GM12878 (cell line): ENCODE measurements at regions not wholly inside any gene's neighbourhood (a gene's known extent, or its start where the extent isn't known, plus 50 kb on each side); places are given as distances from the start of the nearest gene placed in this dataset.

ENCODE experiments used
- ATAC-seq: fragments of 200-7000 bp; cut with Tn5 transposase; 3 replicates; pipeline ENCODE4 v1.9.1; 2020; ENCODE audit warnings: mild to moderate bottlenecking, moderate library complexity
- BruUV-seq: library from RNA; stranded (reverse); fragments of 400-500 nt; replicated peaks from 2 replicates; lab custom pipeline; 2021; lab: Mats Ljungman, UMichigan
- CTCF ChIA-PET: fragments of 300-600 bp; sonication (Branson Sonifier 250); formaldehyde crosslinking; extraction: SDS; loops from one replicate; lab custom pipeline; 2021; ENCODE audit warnings: inconsistent platforms; lab: Yijun Ruan, JAX
- POLR2A ChIA-PET: fragments of 350-600 bp; formaldehyde crosslinking; extraction: SDS; loops from one replicate; lab custom pipeline; 2021; ENCODE audit warnings: inconsistent platforms; lab: Charles Lee
- RAD21 ChIA-PET: fragments of 300-600 bp; sonication (Branson Sonifier 250); formaldehyde crosslinking; loops from one replicate; lab custom pipeline; 2023; ENCODE audit warnings: antibody characterized with exemption; ENCODE audit not compliant: unreplicated experiment; lab: Charles Lee
- SMC1A ChIA-PET: fragments of 300-600 bp; sonication (Branson Sonifier 250); formaldehyde crosslinking; loops from one replicate; lab custom pipeline; 2023; ENCODE audit not compliant: unreplicated experiment, uncharacterized antibody; lab: Charles Lee
- DNase-seq: peaks from one replicate; pipeline ENCODE4 v3.0.0-alpha.2; 2011; ENCODE audit warnings: low read depth, low spot score
- FAIRE-seq: peaks from 3 replicates; lab custom pipeline; 2011; peaks lifted over from hg19 to GRCh38; lab: Jason Lieb, UNC
- H2AFZ ChIP-seq: 2 replicates; pipeline ENCODE4 v1.6.0; 2011; ENCODE audit warnings: low read depth, low read length, control low read depth; ENCODE audit not compliant: control insufficient read depth
- H3K27ac ChIP-seq: 2 replicates; pipeline ENCODE4 v1.5.1; 2011; ENCODE audit warnings: control low read depth; ENCODE audit not compliant: control insufficient read depth, insufficient read depth
- H3K27me3 ChIP-seq, 2 experiments: replicated peaks in 1 of 2; 2 replicates each; pipeline versions ENCODE4 v1.6.0 to v1.6.1; 2011; ENCODE audit warnings: low read length in 1 of 2; ENCODE audit not compliant: control insufficient read depth in 2 of 2, insufficient read depth in 2 of 2
- H3K36me3 ChIP-seq, 2 experiments: 2 replicates each; pipeline ENCODE4 v1.5.1; 2011; ENCODE audit warnings: low read length in 1 of 2; ENCODE audit not compliant: control insufficient read depth in 2 of 2, insufficient read depth in 2 of 2
- H3K4me1 ChIP-seq: 2 replicates; pipeline ENCODE4 v1.6.1; 2011; ENCODE audit warnings: mild to moderate bottlenecking, low read length, moderate library complexity, mixed read lengths; ENCODE audit not compliant: control insufficient read depth, insufficient read depth
- H3K4me2 ChIP-seq: 2 replicates; pipeline ENCODE4 v1.6.0; 2011; ENCODE audit warnings: control low read depth; ENCODE audit not compliant: control insufficient read depth, insufficient read depth
- H3K4me3 ChIP-seq: fragments of 200-600 bp; sonication (generic); 2 replicates; pipeline ENCODE4 v1.5.1; 2016
- H3K79me2 ChIP-seq: 2 replicates; pipeline ENCODE4 v1.6.0; 2011; ENCODE audit warnings: low read length; ENCODE audit not compliant: control insufficient read depth, insufficient read depth
- H3K9ac ChIP-seq: 2 replicates; pipeline ENCODE4 v1.8.0; 2011; ENCODE audit warnings: low read length, control low read depth, mixed read lengths; ENCODE audit not compliant: control insufficient read depth, insufficient read depth
- H3K9me3 ChIP-seq: replicated peaks from 3 replicates; pipeline ENCODE4 v1.5.1; 2011; ENCODE audit warnings: mild to moderate bottlenecking, low read length; ENCODE audit not compliant: control insufficient read depth, insufficient read depth
- H4K20me1 ChIP-seq: 2 replicates; pipeline ENCODE4 v1.6.0; 2011; ENCODE audit not compliant: control insufficient read depth, insufficient read depth
- ATF2 ChIP-seq: IDR thresholded peaks from 2 replicates; pipeline ENCODE4 v1.6.1; 2012; ENCODE audit warnings: low read length, inconsistent platforms
- CBX5 ChIP-seq: sonication (generic); IDR thresholded peaks from 2 replicates; pipeline ENCODE4 v1.6.1; 2016; ENCODE audit warnings: low read depth, moderate library complexity, mild to moderate bottlenecking, inconsistent platforms
- CEBPB ChIP-seq, 2 experiments: fragments of 150-350 bp in 1 of 2; IDR thresholded peaks; 2 replicates each; pipeline ENCODE4 v1.6.1; 2012 to 2014; ENCODE audit warnings: low read depth in 2 of 2, low read length in 2 of 2, borderline replicate concordance in 1 of 2, inconsistent platforms in 1 of 2
- CHD2 ChIP-seq: IDR thresholded peaks from 2 replicates; pipeline ENCODE4 v1.6.1; 2011; ENCODE audit warnings: low read depth, low read length, improper control_type of control experiment, borderline replicate concordance
- CHD4 ChIP-seq: fragments of 200-600 bp; sonication (generic); IDR thresholded peaks from 2 replicates; pipeline ENCODE4 v1.6.1; 2016; ENCODE audit warnings: mild to moderate bottlenecking
- E4F1 ChIP-seq: fragments of 450-650 bp; IDR thresholded peaks from 2 replicates; pipeline ENCODE4 v1.6.1; 2018; ENCODE audit warnings: borderline replicate concordance, mild to moderate bottlenecking; ENCODE audit not compliant: partially characterized antibody
- ELK1 ChIP-seq: IDR thresholded peaks from 2 replicates; pipeline ENCODE4 v1.6.1; 2012; ENCODE audit warnings: low read depth, low read length, improper control_type of control experiment
- FOS ChIP-seq: IDR thresholded peaks from 3 replicates; pipeline ENCODE4 v1.6.1; 2011; ENCODE audit warnings: borderline replicate concordance; ENCODE audit not compliant: insufficient read length; ENCODE audit errors: extremely low read depth
- IKZF2 ChIP-seq, 2 experiments: fragments of 450-650 bp; IDR thresholded peaks; 2 replicates each; pipeline ENCODE4 v1.6.1; 2017; ENCODE audit warnings: mild to moderate bottlenecking in 2 of 2, moderate library complexity in 2 of 2
- KDM1A ChIP-seq: fragments of 200-600 bp; sonication (generic); IDR thresholded peaks from 2 replicates; pipeline ENCODE4 v1.6.1; 2016; ENCODE audit warnings: borderline replicate concordance
- MAX ChIP-seq: IDR thresholded peaks from 2 replicates; pipeline ENCODE4 v1.6.1; 2012; ENCODE audit warnings: low read depth, low read length, improper control_type of control experiment
- TCF7 ChIP-seq: IDR thresholded peaks from 2 replicates; pipeline ENCODE4 v1.6.1; 2014; ENCODE audit warnings: antibody characterized with exemption, borderline replicate concordance
- ZBTB40 ChIP-seq: fragments of 450-650 bp; IDR thresholded peaks from 2 replicates; pipeline ENCODE4 v1.6.1; 2016; ENCODE audit warnings: mild to moderate bottlenecking, moderate library complexity, borderline replicate concordance
- WGBS: methylation state at CpG from one replicate; pipeline ENCODE4 v1.1.6; 2016; ENCODE audit warnings: low lambda C conversion rate; ENCODE audit not compliant: insufficient replicate concordance, insufficient coverage; ENCODE audit errors: missing lambda C conversion rate; 5-methylcytosine and 5-hydroxymethylcytosine counted together
- in situ Hi-C: fragments of 300-500 bp; cut with MboI; formaldehyde crosslinking; loops from 9 replicates; pipeline ENCODE4 v1.14.3; 2018; ENCODE audit warnings: mixed read lengths
- intact Hi-C: fragments of 100-400 bp; cut with micrococcal nuclease; formaldehyde crosslinking; loops from one replicate; pipeline ENCODE4 v1.14.2; 2022; ENCODE audit not compliant: unreplicated experiment

GRCh38 chr4:32425243-32425642 is 1705.1 kb downstream of the PCDH7 start:
- H3K4me3 ChIP-seq: no peak overlapping the region
- H4K20me1 ChIP-seq: no peaks in the 10 kb centered on the region
- ChIA-PET POLR2A (no interaction called here), CTCF (no interaction called here), RAD21 (no interaction called here), SMC1A (no interaction called here)
- DNase-seq (no peak), FAIRE-seq (no peak), ATAC-seq (no peak)
- in situ Hi-C loops: no loop called here
- H3K27me3 ChIP-seq: no peaks in the 10 kb centered on the region
- H3K4me2 ChIP-seq: no peak overlapping the region
- H3K9ac ChIP-seq: no peak overlapping the region
- no peak for TF ChIP-seq TCF7
- TF ChIP-seq CHD2: no peak
- no peak for TF ChIP-seq ELK1
- no peak for TF ChIP-seq MAX
- TF ChIP-seq CBX5: no peak
- no peak for TF ChIP-seq CEBPB (IDR thresholded peaks at IDR 0.05; ENCODE audit: borderline replicate concordance in 1 of 2, low read depth in 2 of 2, low read length in 2 of 2)
- TF ChIP-seq FOS: no peak
- TF ChIP-seq CHD4: no peak
- no peak for TF ChIP-seq IKZF2 (IDR thresholded peaks at IDR 0.05)
- no peak for TF ChIP-seq ZBTB40
- no peak for TF ChIP-seq ATF2
- TF ChIP-seq E4F1: no peak
- no peak for TF ChIP-seq KDM1A
- no peaks in the 10 kb centered on the region for H3K36me3 ChIP-seq
- 33% methylated on average over 3 of the region's 3 CpGs for WGBS
- BruUV-seq: no TSS peak
- H3K4me1 ChIP-seq: no peaks in the 10 kb centered on the region
- H3K9me3 ChIP-seq: no peaks in the 10 kb centered on the region
- intact Hi-C loops: no loop called here
- no peaks in the 10 kb centered on the region for H3K79me2 ChIP-seq
- no peak overlapping the region for H2AFZ ChIP-seq
- no peak overlapping the region for H3K27ac ChIP-seq
